Motor neuron (in vitro differentiated cells): ENCODE measurements at regions not wholly inside any gene's neighbourhood (a gene's known extent, or its start where the extent isn't known, plus 50 kb on each side); places are given as distances from the start of the nearest gene placed in this dataset.
"Not testable (repeated sequence)": the region's sequence is repeated elsewhere in the genome, so short reads cannot be mapped to it uniquely, and the experiment has no call there.

ENCODE experiments used
- ATAC-seq, 8 experiments: fragments of 200-7000 bp; cut with Tn5 transposase; replicated peaks in 6 of 8; 2 replicates each; pipeline ENCODE4 v1.8.0; 2021; ENCODE audit warnings: mild to moderate bottlenecking in 8 of 8, moderate library complexity in 8 of 8
- H3K27ac ChIP-seq, 2 donors: fragments of 250-450 bp; sonication (Bioruptor Pico); 2 replicates each; pipeline ENCODE4 v1.9.0; 2021; ENCODE audit warnings: antibody characterized with exemption in 2 of 2, mild to moderate bottlenecking in 2 of 2, moderate library complexity in 1 of 2
- H3K4me1 ChIP-seq, 2 donors: fragments of 250-450 bp; sonication (Bioruptor Pico); replicated peaks in 1 of 2; 2 replicates each; pipeline ENCODE4 v1.6.1; 2021; ENCODE audit warnings: antibody characterized with exemption in 2 of 2, mild to moderate bottlenecking in 2 of 2, moderate library complexity in 1 of 2
- H3K4me3 ChIP-seq, 5 donors: fragments of 250-450 bp; sonication (Bioruptor Pico); 2 replicates each; pipeline ENCODE4 v1.9.0; 2021; ENCODE audit warnings: antibody characterized with exemption in 5 of 5, mild to moderate bottlenecking in 5 of 5, moderate library complexity in 4 of 5
- WGBS, 10 experiments: fragments of 450-650 bp; shearing (Covaris generic); methylation state at CpG; one replicate each; pipeline ENCODE4 v1.0.0; 2022; 5-methylcytosine and 5-hydroxymethylcytosine counted together
- in situ Hi-C, 9 experiments: fragments of 400-800 bp; cut with MboI; loops; one replicate each; pipeline ENCODE4 v1.15.0; 2021; ENCODE audit warnings: low sequenced_read_pairs in 9 of 9, low pct_unique_long_range_greater_than_20kb in 2 of 9; ENCODE audit not compliant: unreplicated experiment in 9 of 9

DNA sequence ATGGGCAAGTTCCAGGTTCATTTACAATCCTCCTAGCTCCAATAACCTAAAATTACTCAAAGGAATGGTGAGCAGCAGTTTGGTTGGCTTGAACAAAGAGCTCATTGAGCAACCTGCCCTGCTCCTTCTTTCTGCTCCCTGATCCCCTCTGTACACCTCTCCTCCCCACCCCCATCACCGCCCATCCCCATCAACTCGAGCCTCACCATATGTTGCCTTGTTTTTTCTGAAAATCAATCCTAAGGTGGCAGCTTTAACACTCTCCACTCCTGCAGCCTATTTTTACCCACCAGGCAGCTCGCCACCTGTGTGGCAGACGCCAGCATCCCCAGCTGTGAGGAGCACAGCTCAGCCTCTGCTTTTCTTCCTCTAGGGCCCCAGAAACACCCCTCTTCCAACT is 533.4 kb upstream of the BRINP1 start:
- no peak for ATAC-seq
- in situ Hi-C loops = no loop called here
- 0 to 40% (median 10%) methylated on average over 1 to 2 of the region's 4 CpGs; no CpG with 5 or more reads in 6 of the 10 experiments for WGBS, 10 experiments

DNA sequence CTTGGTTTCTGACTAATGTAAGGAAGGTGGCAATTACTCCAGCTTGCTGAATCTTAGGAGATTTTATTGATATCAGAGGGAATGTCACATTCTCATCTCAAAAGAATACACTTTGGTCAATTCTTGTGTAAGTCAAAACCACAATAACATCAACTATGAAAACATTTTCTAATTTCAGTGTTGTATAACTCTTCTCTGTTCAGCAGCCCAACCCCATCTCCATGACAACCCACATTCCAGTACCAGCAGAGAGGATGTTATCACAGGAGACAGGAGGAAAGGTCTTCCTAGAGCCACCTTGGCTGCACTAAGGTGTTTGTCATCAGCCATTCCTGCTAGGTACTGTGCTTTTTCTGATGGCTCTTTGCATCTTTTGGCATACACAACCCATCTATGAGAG is 529.1 kb upstream of the BRINP1 start:
- no peak for ATAC-seq
- H3K27ac ChIP-seq = no peak overlapping the region
- in situ Hi-C loops = no loop called here
- H3K4me1 ChIP-seq = no peaks in the 10 kb centered on the region
- H3K4me3 ChIP-seq = no peak overlapping the region

More for the DNA sequence above, 533.4 kb upstream of the BRINP1 start:
- no peak overlapping the region for H3K27ac ChIP-seq
- H3K4me1 ChIP-seq = no peaks in the 10 kb centered on the region
- no peak overlapping the region for H3K4me3 ChIP-seq

GRCh38 chr9:119884438-119884837 is 515.2 kb upstream of the BRINP1 start:
- H3K4me3 ChIP-seq = no peak overlapping the region
- 31 to 100% (median 67%) methylated on average over 1 to 2 of the region's 2 CpGs; no CpG with 5 or more reads in 3 of the 10 experiments for WGBS, 10 experiments
- peak in 1 of 8 experiments; percentile 61 for ATAC-seq
- H3K27ac ChIP-seq = no peak overlapping the region
- in situ Hi-C loops = no loop called here
- H3K4me1 ChIP-seq = peaks cover 5 to 18% of the 10 kb centered on the region in 2 donors

- Histone ChIP-seq H3K4me3 (no peak overlapping the region), H3K4me1 (peaks cover 5 to 18% of the 10 kb centered on the region in 2 donors), H3K27ac (no peak overlapping the region)
- 0 to 100% (median 58%) methylated on average over 1 to 6 of the region's 6 CpGs; no CpG with 5 or more reads in 1 of the 10 experiments for WGBS, 10 experiments
- ATAC-seq = peak in 5 of 8 experiments; percentile 46 to 77 (median 74)
- in situ Hi-C loops = no loop called here
Measured at GRCh38 chr9:119881898-119882297, 512.7 kb upstream of the BRINP1 start.

DNA sequence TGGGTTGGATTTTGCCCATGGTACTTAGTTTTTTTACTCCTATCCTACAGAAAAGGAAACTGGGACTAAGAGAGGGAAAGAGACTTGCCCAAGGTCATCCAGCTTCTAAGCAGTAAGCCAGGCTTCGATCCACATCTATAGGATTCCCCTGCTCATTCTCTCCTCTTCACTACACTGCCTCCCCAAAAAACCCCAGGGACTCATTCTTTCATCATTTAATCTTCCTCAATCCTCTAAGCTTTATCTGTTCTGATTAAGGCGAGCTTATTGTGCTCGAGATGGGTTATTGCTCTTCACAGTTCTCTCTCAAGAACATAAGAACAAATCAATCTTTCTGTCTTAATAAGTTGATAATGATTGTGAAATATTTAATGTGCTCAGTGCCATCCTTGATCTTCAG is 511.1 kb upstream of the BRINP1 start:
- WGBS, 10 experiments = 0 to 100% (median 69%) methylated on average over 1 to 3 of the region's 3 CpGs; no CpG with 5 or more reads in 1 of the 10 experiments
- Histone ChIP-seq H3K4me3 (no peak overlapping the region), H3K4me1 (peaks cover 5 to 12% of the 10 kb centered on the region in 2 donors), H3K27ac (no peak overlapping the region)
- in situ Hi-C loops = no loop called here
- no peak for ATAC-seq

GRCh38 chr9:119877306-119877705 is 508.1 kb upstream of the BRINP1 start:
- Histone ChIP-seq H3K4me1 (peaks cover 0 to 5% of the 10 kb centered on the region in 2 donors), H3K4me3 (no peak overlapping the region), H3K27ac (no peak overlapping the region)
- ATAC-seq = no peak
- 0 to 100% (median 80%) methylated on average over 1 to 5 of the region's 6 CpGs; no CpG with 5 or more reads in 3 of the 10 experiments for WGBS, 10 experiments
- in situ Hi-C loops = no loop called here

GRCh38 chr9:119873877-119874276 is 504.6 kb upstream of the BRINP1 start:
- Histone ChIP-seq H3K4me1 (no peaks in the 10 kb centered on the region), H3K4me3 (no peak overlapping the region), H3K27ac (no peak overlapping the region)
- in situ Hi-C loops = no loop called here
- WGBS, 10 experiments = 28 to 100% (median 71%) methylated on average over 1 to 3 of the region's 3 CpGs; no CpG with 5 or more reads in 1 of the 10 experiments
- no peak for ATAC-seq

- no CpG with 5 or more reads among the region's 26 CpGs for WGBS, 10 experiments
- ATAC-seq, H3K4me1 ChIP-seq, H3K4me3 ChIP-seq, H3K27ac ChIP-seq, in situ Hi-C loops: not testable (repeated sequence)
Measured at GRCh38 chr9:119870251-119870650, 501.0 kb upstream of the BRINP1 start.

GRCh38 chr9:119868694-119869093 is 499.5 kb upstream of the BRINP1 start:
- WGBS, 10 experiments = 10 to 85% (median 80%) methylated on average over 1 to 4 of the region's 5 CpGs; no CpG with 5 or more reads in 5 of the 10 experiments
- peak in 1 of 8 experiments; percentile 26 for ATAC-seq
- Histone ChIP-seq H3K4me3 (no peak overlapping the region), H3K4me1 (no peaks in the 10 kb centered on the region), H3K27ac (no peak overlapping the region)
- in situ Hi-C loops = no loop called here

GRCh38 chr9:119861842-119862241 is 492.6 kb upstream of the BRINP1 start:
- H3K4me1 ChIP-seq = peaks cover 2 to 10% of the 10 kb centered on the region in 2 donors
- ATAC-seq = peak in 3 of 8 experiments; percentile 56 to 60 (median 56)
- no peak overlapping the region for H3K4me3 ChIP-seq
- peak overlapping the region in 1 of 2 donors; percentile 24 for H3K27ac ChIP-seq
- in situ Hi-C loops = no loop called here

DNA sequence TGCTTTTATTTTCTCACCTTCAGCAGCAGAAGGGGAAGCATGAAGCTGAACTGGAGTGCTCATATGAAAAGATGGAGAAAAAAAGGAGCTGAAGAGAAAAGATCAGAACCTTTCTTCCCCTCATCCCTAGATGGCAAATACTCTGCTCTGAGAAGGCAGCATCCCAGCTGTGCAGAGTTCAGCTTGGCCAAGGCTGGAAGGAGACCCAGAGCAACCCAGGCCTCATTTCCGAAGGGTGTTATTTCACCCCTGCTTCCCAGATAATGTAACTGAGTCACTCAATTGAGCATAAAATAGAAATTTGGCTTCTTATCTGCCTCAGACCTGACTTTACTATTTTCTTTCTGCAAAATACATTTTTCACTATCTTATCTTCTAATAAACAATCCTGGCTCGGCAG is 489.9 kb upstream of the BRINP1 start:
- Histone ChIP-seq H3K4me3 (no peak overlapping the region), H3K27ac (no peak overlapping the region), H3K4me1 (peaks cover 5 to 10% of the 10 kb centered on the region in 2 donors)
- 17 to 100% (median 81%) methylated on average over 1 to 2 of the region's 2 CpGs for WGBS, 10 experiments
- ATAC-seq = no peak
- in situ Hi-C loops = no loop called here

DNA sequence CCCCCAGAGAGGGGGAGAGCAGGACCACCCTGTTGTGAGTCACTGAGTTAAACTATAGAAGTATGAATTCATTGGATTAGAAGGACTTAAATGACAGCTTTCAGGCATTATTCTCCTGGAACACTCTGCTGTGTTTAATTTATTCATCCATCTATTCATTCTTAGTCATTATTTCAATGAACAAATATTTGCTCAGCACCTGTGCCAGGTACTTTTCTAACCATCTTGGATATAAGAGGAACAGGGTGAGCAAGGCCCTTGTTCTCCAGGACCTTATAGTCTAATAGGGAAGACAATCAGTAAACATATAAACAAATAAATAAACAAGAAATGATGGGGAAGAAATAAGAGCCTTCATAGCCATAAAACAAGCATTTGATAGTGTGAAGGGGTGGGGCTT is 483.9 kb upstream of the BRINP1 start:
- in situ Hi-C loops = no loop called here
- Histone ChIP-seq H3K4me3 (no peak overlapping the region), H3K27ac (no peak overlapping the region), H3K4me1 (peaks cover 0 to 16% of the 10 kb centered on the region in 2 donors)
- no peak for ATAC-seq

DNA sequence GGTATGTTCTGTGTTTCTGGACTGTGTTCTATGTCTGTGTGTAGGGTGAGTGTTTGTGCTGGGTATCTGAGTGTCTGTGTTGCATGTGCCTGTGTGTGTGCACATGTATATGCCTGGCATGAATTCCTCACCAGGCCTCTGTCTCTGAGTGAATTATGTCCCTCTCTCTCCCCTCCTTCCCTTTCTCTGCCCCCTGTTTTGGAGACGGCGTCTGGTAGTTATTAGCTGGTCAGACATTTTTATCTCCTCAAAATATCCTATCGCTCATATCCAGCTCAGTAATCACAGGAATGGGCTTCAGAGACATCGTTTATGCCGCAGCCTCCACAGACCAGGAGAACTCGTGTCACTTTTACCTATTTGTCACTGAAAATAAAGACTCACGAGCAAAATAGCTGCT is 483.2 kb upstream of the BRINP1 start:
- Histone ChIP-seq H3K4me3 (no peak overlapping the region), H3K4me1 (peaks cover 0 to 16% of the 10 kb centered on the region in 2 donors), H3K27ac (peak overlapping the region; percentile 9 to 29)
- peak in 5 of 8 experiments; percentile 49 to 85 (median 67) for ATAC-seq
- in situ Hi-C loops = no loop called here
- WGBS, 10 experiments = 3 to 65% (median 26%) methylated on average over 2 to 7 of the region's 7 CpGs; no CpG with 5 or more reads in 2 of the 10 experiments

GRCh38 chr9:119844431-119844830 is 475.2 kb upstream of the BRINP1 start:
- no peak for ATAC-seq
- Histone ChIP-seq H3K4me3 (no peak overlapping the region), H3K27ac (no peak overlapping the region), H3K4me1 (peaks cover 12 to 14% of the 10 kb centered on the region in 2 donors)
- in situ Hi-C loops = no loop called here
- WGBS, 10 experiments = 17 to 90% (median 70%) methylated on average over 1 to 3 of the region's 3 CpGs; no CpG with 5 or more reads in 4 of the 10 experiments
